GDM1 (cell line): ENCODE measurements at regions not wholly inside any gene's neighbourhood (a gene's known extent, or its start where the extent isn't known, plus 50 kb on each side); places are given as distances from the start of the nearest gene placed in this dataset.
A peak's percentile ranks its signal among the peaks of the same experiment; 100 is the strongest.

Experiments used
- DNase-seq: peaks from one replicate; lab custom pipeline; 2025; lab: John Stamatoyannopoulos, UW

- DNase-seq: no peak
Observed at GRCh38 chr17:79417476-79417988, 193.3 kb downstream of the RBFOX3 start.

GRCh38 chr17:79415909-79416308 is 194.9 kb downstream of the RBFOX3 start:
- DNase-seq: no peak

- no peak for DNase-seq
Observed at GRCh38 chr17:79415365-79415764, 195.5 kb downstream of the RBFOX3 start.

GRCh38 chr17:79414793-79415211 is 196.0 kb downstream of the RBFOX3 start:
- DNase-seq: no peak

- no peak for DNase-seq
Observed at GRCh38 chr17:79414063-79414792, 196.6 kb downstream of the RBFOX3 start.

GRCh38 chr17:79413611-79414010 is 197.2 kb downstream of the RBFOX3 start:
- DNase-seq: no peak

GRCh38 chr17:79412886-79413390 is 197.9 kb downstream of the RBFOX3 start:
- DNase-seq: no peak

GRCh38 chr17:79412110-79412509 is 198.7 kb downstream of the RBFOX3 start:
- no peak for DNase-seq

GRCh38 chr17:79411419-79411818 is 199.4 kb downstream of the RBFOX3 start:
- no peak for DNase-seq

- DNase-seq: no peak
Observed at GRCh38 chr17:79410681-79411080, 200.2 kb downstream of the RBFOX3 start.

GRCh38 chr17:79408251-79408650 is 202.6 kb downstream of the RBFOX3 start:
- DNase-seq: no peak

- DNase-seq: no peak
Observed at GRCh38 chr17:79407385-79407784, 203.5 kb downstream of the RBFOX3 start.

GRCh38 chr17:79406316-79406715 is 204.5 kb downstream of the RBFOX3 start:
- DNase-seq: no peak

GRCh38 chr17:79405823-79406222 is 205.0 kb downstream of the RBFOX3 start:
- no peak for DNase-seq

GRCh38 chr17:79404136-79404911 is 206.5 kb downstream of the RBFOX3 start:
- no peak for DNase-seq

- DNase-seq: no peak
Observed at GRCh38 chr17:79401704-79402674, 208.9 kb downstream of the RBFOX3 start.

- peak; percentile 23 for DNase-seq
Observed at GRCh38 chr17:79400989-79401703, 209.7 kb downstream of the RBFOX3 start.

- DNase-seq: no peak
Observed at GRCh38 chr17:79399610-79400144, 211.2 kb downstream of the RBFOX3 start.

- DNase-seq: no peak
Observed at GRCh38 chr17:79398441-79398840, 212.4 kb downstream of the RBFOX3 start.

- no peak for DNase-seq
Observed at GRCh38 chr17:79396696-79397095, 214.2 kb downstream of the RBFOX3 start.

GRCh38 chr17:79395545-79395944 is 215.3 kb downstream of the RBFOX3 start:
- DNase-seq: no peak
